GM10266 (cell line): ENCODE measurements at regions not wholly inside any gene's neighbourhood (a gene's known extent, or its start where the extent isn't known, plus 50 kb on each side); places are given as distances from the start of the nearest gene placed in this dataset.

ENCODE experiments used
- DNase-seq: peaks from one replicate; pipeline ENCODE4 v3.0.0; 2012; ENCODE audit errors: extremely low spot score
- TF ChIP-seq, protein P1 (sequence below): IDR thresholded peaks from 2 replicates; pipeline ENCODE4 v1.5.1; 2012; ENCODE audit warnings: mild to moderate bottlenecking, low read depth; ENCODE audit not compliant: control insufficient read depth, insufficient read depth; ENCODE audit errors: missing control alignments

- DNase-seq: no peak
- TF ChIP-seq, protein P1, sequence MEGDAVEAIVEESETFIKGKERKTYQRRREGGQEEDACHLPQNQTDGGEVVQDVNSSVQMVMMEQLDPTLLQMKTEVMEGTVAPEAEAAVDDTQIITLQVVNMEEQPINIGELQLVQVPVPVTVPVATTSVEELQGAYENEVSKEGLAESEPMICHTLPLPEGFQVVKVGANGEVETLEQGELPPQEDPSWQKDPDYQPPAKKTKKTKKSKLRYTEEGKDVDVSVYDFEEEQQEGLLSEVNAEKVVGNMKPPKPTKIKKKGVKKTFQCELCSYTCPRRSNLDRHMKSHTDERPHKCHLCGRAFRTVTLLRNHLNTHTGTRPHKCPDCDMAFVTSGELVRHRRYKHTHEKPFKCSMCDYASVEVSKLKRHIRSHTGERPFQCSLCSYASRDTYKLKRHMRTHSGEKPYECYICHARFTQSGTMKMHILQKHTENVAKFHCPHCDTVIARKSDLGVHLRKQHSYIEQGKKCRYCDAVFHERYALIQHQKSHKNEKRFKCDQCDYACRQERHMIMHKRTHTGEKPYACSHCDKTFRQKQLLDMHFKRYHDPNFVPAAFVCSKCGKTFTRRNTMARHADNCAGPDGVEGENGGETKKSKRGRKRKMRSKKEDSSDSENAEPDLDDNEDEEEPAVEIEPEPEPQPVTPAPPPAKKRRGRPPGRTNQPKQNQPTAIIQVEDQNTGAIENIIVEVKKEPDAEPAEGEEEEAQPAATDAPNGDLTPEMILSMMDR: no peak
Observed at GRCh38 chr9:27977931-27978330, 404.6 kb upstream of the C9orf72 start.

- DNase-seq: no peak
- TF ChIP-seq, protein P1: no peak
Observed at GRCh38 chr9:27985714-27986113, 412.4 kb upstream of the C9orf72 start.

DNA sequence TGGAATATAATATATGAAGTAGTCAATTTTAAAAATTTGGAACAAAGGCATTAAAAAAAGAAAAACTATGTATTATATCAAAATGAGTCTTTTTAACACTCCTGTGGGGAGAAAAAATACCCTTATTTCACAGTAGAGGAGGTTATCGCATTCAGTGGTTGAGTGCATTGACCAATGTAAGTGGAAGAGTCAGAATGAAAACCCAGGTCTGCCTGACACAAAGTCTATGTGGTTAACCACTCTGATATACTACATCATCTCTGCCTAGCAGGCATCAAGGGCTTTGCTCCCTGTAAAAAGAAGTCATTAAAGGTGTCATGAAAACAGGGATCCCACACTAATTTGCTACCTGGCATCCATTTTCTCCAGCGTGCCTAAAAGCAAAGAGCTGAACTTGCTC, 417.2 kb upstream of the C9orf72 start:
- TF ChIP-seq, protein P1: no peak
- DNase-seq: peak; percentile 6

DNA sequence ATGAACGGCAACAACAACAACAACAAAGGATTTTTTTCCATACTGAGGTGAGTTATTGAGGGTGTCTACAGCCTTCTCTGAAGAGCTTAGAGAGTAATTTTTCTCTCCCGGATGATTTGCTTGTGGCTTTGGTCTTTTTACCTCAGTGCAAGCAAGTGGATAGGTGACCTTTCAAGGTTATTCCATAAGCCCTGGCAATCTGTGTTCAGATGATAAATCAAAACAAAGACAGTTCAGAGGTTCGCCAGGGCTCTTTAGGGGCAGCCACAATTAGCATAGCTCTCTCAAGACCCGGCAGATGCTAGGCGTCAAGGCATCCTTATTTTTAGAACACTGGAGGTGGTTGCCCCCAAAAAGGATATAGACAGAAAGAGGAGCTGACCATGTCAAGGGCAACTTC, 417.9 kb upstream of the C9orf72 start:
- no peak for DNase-seq
- TF ChIP-seq, protein P1: no peak

GRCh38 chr9:28001096-28001495, 427.8 kb upstream of the C9orf72 start:
- DNase-seq: no peak
- TF ChIP-seq, protein P1: no peak

- no peak for DNase-seq
- TF ChIP-seq, protein P1: no peak
Observed at GRCh38 chr9:28004900-28005299, 431.6 kb upstream of the C9orf72 start.

DNA sequence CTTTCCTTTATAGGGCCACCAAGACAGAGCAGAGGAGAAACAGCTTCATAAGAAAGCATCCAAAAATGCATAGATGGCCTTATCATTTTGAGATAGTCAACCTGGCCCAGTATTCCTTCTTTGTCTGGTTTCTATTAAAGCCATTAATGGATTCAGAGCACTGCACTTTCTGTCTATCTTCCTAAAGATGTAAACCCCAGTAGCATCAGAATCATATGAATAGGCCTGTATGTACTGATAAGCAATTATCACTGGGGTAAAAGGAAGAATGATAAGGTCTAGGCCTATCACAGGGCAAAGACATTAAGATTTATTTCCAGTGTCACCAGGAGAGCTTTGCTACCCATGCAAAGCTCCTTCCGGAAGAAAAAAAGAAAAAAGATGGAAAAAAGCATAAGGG, 432.5 kb upstream of the C9orf72 start:
- TF ChIP-seq, protein P1: no peak
- no peak for DNase-seq
